ENCODE measurements at regions not wholly inside any gene's neighbourhood (a gene's known extent, or its start where the extent isn't known, plus 50 kb on each side); places are given as distances from the start of the nearest gene placed in this dataset.

DNA sequence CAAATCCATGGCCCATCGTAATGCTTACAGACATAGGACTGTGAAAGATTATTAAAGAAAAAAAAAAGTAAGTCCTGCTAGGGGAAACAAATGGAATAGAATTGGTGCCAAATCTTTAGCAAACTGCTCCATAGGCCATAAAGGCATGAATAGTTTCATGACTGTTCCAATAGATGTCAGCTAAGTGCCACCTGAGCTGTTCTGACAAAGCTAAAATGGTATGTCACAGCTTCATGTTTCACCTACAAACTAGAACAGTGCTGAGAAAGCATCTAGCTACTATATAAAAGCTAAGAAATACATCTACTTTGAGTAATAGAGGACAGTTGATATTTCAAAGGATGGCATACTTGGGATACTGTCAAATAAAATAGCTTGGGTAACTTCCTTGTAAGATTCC, 771.6 kb upstream of the CA10 start:
- intact Hi-C loops (cut with micrococcal nuclease; ENCODE audit: unreplicated experiment): no loop called here
- Histone ChIP-seq H3F3A (ENCODE audit: insufficient read depth, low read depth) (no peaks in the 10 kb centered on the region), H3K4me3 (no peak overlapping the region), H4K20me1 (ENCODE audit: insufficient read depth) (no peaks in the 10 kb centered on the region), H3K4me1 (replicated peaks; ENCODE audit: insufficient read depth) (no peaks in the 10 kb centered on the region), H3K79me2 (ENCODE audit: low read depth) (no peaks in the 10 kb centered on the region), H2AFZ (no peak overlapping the region), H3K27me3 (ENCODE audit: insufficient read depth, low read depth) (no peaks in the 10 kb centered on the region), H3K9me2 (ENCODE audit: insufficient read depth) (no peaks in the 10 kb centered on the region), H3K27ac (no peak overlapping the region), H3K36me3 (ENCODE audit: low read depth) (no peaks in the 10 kb centered on the region), H3K9me3 (ENCODE audit: insufficient read depth, low read depth) (no peaks in the 10 kb centered on the region), H3K4me2 (no peak overlapping the region)
- BruUV-seq (replicated peaks): no TSS peak
- ChIA-PET CTCF (no interaction called here), POLR2A (ENCODE audit: unreplicated experiment) (no interaction called here)
- no peak for DNase-seq
- TF ChIP-seq, protein P1, sequence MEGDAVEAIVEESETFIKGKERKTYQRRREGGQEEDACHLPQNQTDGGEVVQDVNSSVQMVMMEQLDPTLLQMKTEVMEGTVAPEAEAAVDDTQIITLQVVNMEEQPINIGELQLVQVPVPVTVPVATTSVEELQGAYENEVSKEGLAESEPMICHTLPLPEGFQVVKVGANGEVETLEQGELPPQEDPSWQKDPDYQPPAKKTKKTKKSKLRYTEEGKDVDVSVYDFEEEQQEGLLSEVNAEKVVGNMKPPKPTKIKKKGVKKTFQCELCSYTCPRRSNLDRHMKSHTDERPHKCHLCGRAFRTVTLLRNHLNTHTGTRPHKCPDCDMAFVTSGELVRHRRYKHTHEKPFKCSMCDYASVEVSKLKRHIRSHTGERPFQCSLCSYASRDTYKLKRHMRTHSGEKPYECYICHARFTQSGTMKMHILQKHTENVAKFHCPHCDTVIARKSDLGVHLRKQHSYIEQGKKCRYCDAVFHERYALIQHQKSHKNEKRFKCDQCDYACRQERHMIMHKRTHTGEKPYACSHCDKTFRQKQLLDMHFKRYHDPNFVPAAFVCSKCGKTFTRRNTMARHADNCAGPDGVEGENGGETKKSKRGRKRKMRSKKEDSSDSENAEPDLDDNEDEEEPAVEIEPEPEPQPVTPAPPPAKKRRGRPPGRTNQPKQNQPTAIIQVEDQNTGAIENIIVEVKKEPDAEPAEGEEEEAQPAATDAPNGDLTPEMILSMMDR (conservative IDR thresholded peaks at IDR 0.05): no peak
- no peak for TF ChIP-seq EZH2 (IDR thresholded peaks at IDR 0.05; ENCODE audit: low read depth)

- no peaks in the 10 kb centered on the region for H3K79me2 ChIP-seq (ENCODE audit: low read depth)
- no peaks in the 10 kb centered on the region for H3F3A ChIP-seq (ENCODE audit: insufficient read depth, low read depth)
- no peaks in the 10 kb centered on the region for H3K4me1 ChIP-seq (replicated peaks; ENCODE audit: insufficient read depth)
- no peak for DNase-seq
- no peak overlapping the region for H3K4me3 ChIP-seq
- TF ChIP-seq EZH2 (IDR thresholded peaks at IDR 0.05; ENCODE audit: low read depth): no peak
- TF ChIP-seq, protein P1 (conservative IDR thresholded peaks at IDR 0.05): no peak
- no peaks in the 10 kb centered on the region for H3K9me3 ChIP-seq (ENCODE audit: insufficient read depth, low read depth)
- no peaks in the 10 kb centered on the region for H3K27me3 ChIP-seq (ENCODE audit: insufficient read depth, low read depth)
- H3K4me2 ChIP-seq: no peak overlapping the region
- no peaks in the 10 kb centered on the region for H3K9me2 ChIP-seq (ENCODE audit: insufficient read depth)
- no peak overlapping the region for H2AFZ ChIP-seq
- H4K20me1 ChIP-seq (ENCODE audit: insufficient read depth): no peaks in the 10 kb centered on the region
- ChIA-PET CTCF (no interaction called here), POLR2A (ENCODE audit: unreplicated experiment) (no interaction called here)
- no peaks in the 10 kb centered on the region for H3K36me3 ChIP-seq (ENCODE audit: low read depth)
- H3K27ac ChIP-seq: no peak overlapping the region
- intact Hi-C loops (cut with micrococcal nuclease; ENCODE audit: unreplicated experiment): no loop called here
- no TSS peak for BruUV-seq (replicated peaks)
Measured at GRCh38 chr17:52923658-52924057, 765.1 kb upstream of the CA10 start.

GRCh38 chr17:52899235-52899634, 740.7 kb upstream of the CA10 start:
- no peak for DNase-seq
- Histone ChIP-seq H3K27ac (no peak overlapping the region), H3K4me3 (no peak overlapping the region), H3F3A (ENCODE audit: insufficient read depth, low read depth) (no peaks in the 10 kb centered on the region), H3K4me2 (no peak overlapping the region), H3K9me3 (ENCODE audit: insufficient read depth, low read depth) (no peaks in the 10 kb centered on the region), H4K20me1 (ENCODE audit: insufficient read depth) (0 out of 2 replicates have a peak, but pooled peaks cover 4% of the 10 kb centered on the region), H3K9me2 (ENCODE audit: insufficient read depth) (no peaks in the 10 kb centered on the region), H2AFZ (no peak overlapping the region), H3K4me1 (replicated peaks; ENCODE audit: insufficient read depth) (no peaks in the 10 kb centered on the region), H3K27me3 (ENCODE audit: insufficient read depth, low read depth) (no peaks in the 10 kb centered on the region), H3K79me2 (ENCODE audit: low read depth) (no peaks in the 10 kb centered on the region), H3K36me3 (ENCODE audit: low read depth) (no peaks in the 10 kb centered on the region)
- ChIA-PET CTCF (no interaction called here), POLR2A (ENCODE audit: unreplicated experiment) (no interaction called here)
- intact Hi-C loops (cut with micrococcal nuclease; ENCODE audit: unreplicated experiment): no loop called here
- BruUV-seq (replicated peaks): no TSS peak
- TF ChIP-seq, protein P1 (conservative IDR thresholded peaks at IDR 0.05): no peak
- TF ChIP-seq EZH2 (IDR thresholded peaks at IDR 0.05; ENCODE audit: low read depth): no peak
